ACC112 (cell line): ENCODE measurements at regions not wholly inside any gene's neighbourhood (a gene's known extent, or its start where the extent isn't known, plus 50 kb on each side); places are given as distances from the start of the nearest gene placed in this dataset.

Experiments used
- H2AFZ ChIP-seq: fragments of 200-600 bp; sonication (generic); one replicate; pipeline ENCODE4 v1.6.0; 2017; ENCODE audit warnings: antibody characterized with exemption, low read length; ENCODE audit not compliant: unreplicated experiment
- H3K27ac ChIP-seq: fragments of 200-600 bp; sonication (generic); 2 replicates; pipeline ENCODE4 v1.5.1; 2014; ENCODE audit warnings: low read depth, mild to moderate bottlenecking, antibody characterized with exemption, low read length, moderate library complexity
- H3K27me3 ChIP-seq: fragments of 200-600 bp; sonication (generic); 2 replicates; pipeline ENCODE4 v1.6.1; 2014; ENCODE audit warnings: mild to moderate bottlenecking, antibody characterized with exemption, low read length, moderate library complexity, mixed read lengths; ENCODE audit not compliant: insufficient read depth
- H3K36me3 ChIP-seq: fragments of 200-600 bp; sonication (generic); 2 replicates; pipeline ENCODE4 v1.6.1; 2016; ENCODE audit warnings: mild to moderate bottlenecking, antibody characterized with exemption, low read length, moderate library complexity, mixed read lengths; ENCODE audit not compliant: insufficient read depth
- H3K4me1 ChIP-seq: fragments of 200-600 bp; sonication (generic); one replicate; pipeline ENCODE4 v1.6.1; 2016; ENCODE audit warnings: low read length, mixed read lengths; ENCODE audit not compliant: insufficient read depth, unreplicated experiment, control insufficient read depth
- H3K4me3 ChIP-seq: fragments of 200-600 bp; sonication (generic); 2 replicates; pipeline ENCODE4 v1.5.1; 2014; ENCODE audit warnings: mild to moderate bottlenecking, low read depth, low read length
- H3K79me2 ChIP-seq: fragments of 200-600 bp; sonication (generic); one replicate; pipeline ENCODE4 v1.6.0; 2016; ENCODE audit warnings: low read length; ENCODE audit not compliant: control insufficient read depth, unreplicated experiment, insufficient read depth

DNA sequence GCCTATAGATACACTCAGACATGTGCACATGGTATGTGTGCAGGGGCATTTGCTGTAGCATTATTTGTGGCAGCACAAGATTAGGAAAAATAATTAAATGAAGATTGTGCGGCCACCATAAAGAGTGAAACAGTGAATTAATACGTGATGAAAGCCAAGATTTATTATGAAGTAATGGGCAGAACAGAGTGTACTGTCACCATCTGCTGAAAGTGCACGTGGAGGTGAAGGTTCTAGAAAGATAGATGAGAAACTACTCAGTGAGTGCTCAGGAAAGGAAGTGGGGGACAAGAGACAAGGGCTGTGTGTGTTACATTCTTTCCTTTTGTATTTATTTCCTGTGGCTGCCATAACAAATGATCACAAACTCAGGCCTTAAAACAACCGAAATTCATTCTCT, 246.1 kb upstream of the ATP10A start:
- Histone ChIP-seq H3K27ac (no peak overlapping the region), H3K79me2 (no peaks in the 10 kb centered on the region), H3K27me3 (no peaks in the 10 kb centered on the region), H2AFZ (no peak overlapping the region), H3K4me3 (no peak overlapping the region), H3K36me3 (no peaks in the 10 kb centered on the region), H3K4me1 (no peaks in the 10 kb centered on the region)

DNA sequence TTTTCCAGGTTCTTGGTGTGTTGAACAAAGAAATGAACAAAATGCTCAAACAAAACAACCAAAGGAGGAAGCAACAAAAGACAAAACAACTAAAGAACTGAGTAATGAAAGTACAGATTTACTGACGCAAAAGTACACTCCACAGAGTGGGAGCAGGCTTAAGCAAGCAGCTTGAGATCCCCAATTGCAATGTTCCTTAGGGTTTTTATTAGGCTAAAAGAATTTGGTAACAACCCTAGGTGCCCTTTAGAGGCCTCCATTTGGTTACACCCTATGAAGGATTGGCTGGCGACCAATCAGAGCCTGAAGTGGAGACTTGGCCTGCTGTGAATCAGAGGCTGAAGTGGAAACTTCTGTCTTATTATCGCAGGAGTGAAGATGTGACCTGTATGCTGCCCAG, 243.4 kb upstream of the ATP10A start:
- Histone ChIP-seq H3K27me3 (no peaks in the 10 kb centered on the region), H3K4me1 (peaks cover 3% of the 10 kb centered on the region), H3K79me2 (no peaks in the 10 kb centered on the region), H3K27ac (no peak overlapping the region), H3K4me3 (no peak overlapping the region), H2AFZ (no peak overlapping the region), H3K36me3 (no peaks in the 10 kb centered on the region)

- H3K4me1 ChIP-seq: peaks cover 3% of the 10 kb centered on the region
- no peak overlapping the region for H2AFZ ChIP-seq
- no peaks in the 10 kb centered on the region for H3K36me3 ChIP-seq
- no peak overlapping the region for H3K4me3 ChIP-seq
- H3K27ac ChIP-seq: no peak overlapping the region
- no peaks in the 10 kb centered on the region for H3K27me3 ChIP-seq
- H3K79me2 ChIP-seq: no peaks in the 10 kb centered on the region
These were observed 239.9 kb upstream of the ATP10A start for GRCh38 chr15:26103002-26103404.

- Histone ChIP-seq H3K4me3 (no peak overlapping the region), H3K27ac (no peak overlapping the region), H3K4me1 (peaks cover 3% of the 10 kb centered on the region), H3K27me3 (no peaks in the 10 kb centered on the region; the same call in 1 of the 2 replicates), H2AFZ (no peak overlapping the region), H3K79me2 (no peaks in the 10 kb centered on the region), H3K36me3 (no peaks in the 10 kb centered on the region)
These were observed 239.2 kb upstream of the ATP10A start for GRCh38 chr15:26102365-26102764.

DNA sequence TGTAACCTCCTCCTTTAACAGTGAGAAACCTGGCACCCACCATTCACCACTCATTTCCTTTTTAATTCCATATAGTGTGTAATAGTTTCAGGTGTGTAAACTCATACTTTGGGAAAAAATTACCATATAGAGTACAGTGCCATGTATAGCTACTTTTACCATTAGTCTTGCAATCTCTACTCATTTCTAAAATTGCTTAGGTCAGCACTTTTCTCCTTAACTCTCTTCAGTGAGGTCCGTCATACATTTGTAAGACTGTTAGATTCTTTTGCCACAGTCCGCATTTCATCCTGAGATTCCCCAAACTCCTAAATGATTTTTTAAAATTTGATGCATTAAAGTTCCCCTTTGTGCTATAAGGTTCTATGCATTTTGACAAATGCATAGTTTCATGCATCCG, 238.3 kb upstream of the ATP10A start:
- Histone ChIP-seq H2AFZ (no peak overlapping the region), H3K79me2 (no peaks in the 10 kb centered on the region), H3K27ac (no peak overlapping the region), H3K27me3 (no peaks in the 10 kb centered on the region; the same call in 1 of the 2 replicates), H3K4me3 (no peak overlapping the region), H3K4me1 (peaks cover 3% of the 10 kb centered on the region), H3K36me3 (no peaks in the 10 kb centered on the region)

DNA sequence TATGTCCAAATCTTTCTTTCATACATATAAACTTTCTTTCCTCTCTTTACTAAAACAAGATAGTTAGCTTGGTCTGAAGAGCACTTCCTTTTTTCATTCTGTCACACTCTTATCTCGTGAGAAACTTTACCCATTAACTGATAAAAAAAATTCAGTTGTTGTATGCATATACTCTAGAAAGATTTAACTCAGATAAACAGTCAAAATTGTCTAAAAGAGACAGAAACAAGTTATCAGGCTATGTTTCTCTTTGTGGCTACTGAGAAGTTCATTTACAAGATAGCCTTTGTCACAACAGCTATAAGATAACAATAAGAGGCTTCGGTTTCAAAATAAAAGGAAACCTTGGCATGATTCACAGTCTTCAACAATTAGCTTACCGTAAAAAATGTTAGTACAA, 235.7 kb upstream of the ATP10A start:
- H3K4me1 ChIP-seq: peaks cover 3% of the 10 kb centered on the region
- H3K27me3 ChIP-seq: peaks cover 7% of the 10 kb centered on the region; the same call in 1 of the 2 replicates
- no peak overlapping the region for H2AFZ ChIP-seq
- H3K79me2 ChIP-seq: no peaks in the 10 kb centered on the region
- no peak overlapping the region for H3K27ac ChIP-seq
- H3K36me3 ChIP-seq: no peaks in the 10 kb centered on the region
- no peak overlapping the region for H3K4me3 ChIP-seq

GRCh38 chr15:26097216-26097615, 234.1 kb upstream of the ATP10A start:
- H3K79me2 ChIP-seq: no peaks in the 10 kb centered on the region
- H3K27me3 ChIP-seq: peaks cover 7% of the 10 kb centered on the region; the same call in 1 of the 2 replicates
- no peaks in the 10 kb centered on the region for H3K36me3 ChIP-seq
- no peak overlapping the region for H3K27ac ChIP-seq
- H3K4me3 ChIP-seq: no peak overlapping the region
- no peaks in the 10 kb centered on the region for H3K4me1 ChIP-seq
- no peak overlapping the region for H2AFZ ChIP-seq

- no peaks in the 10 kb centered on the region for H3K79me2 ChIP-seq
- peaks cover 7% of the 10 kb centered on the region; the same call in 1 of the 2 replicates for H3K27me3 ChIP-seq
- no peak overlapping the region for H3K27ac ChIP-seq
- H2AFZ ChIP-seq: no peak overlapping the region
- H3K4me3 ChIP-seq: no peak overlapping the region
- no peaks in the 10 kb centered on the region for H3K4me1 ChIP-seq
- H3K36me3 ChIP-seq: no peaks in the 10 kb centered on the region
These were observed 233.5 kb upstream of the ATP10A start for GRCh38 chr15:26096581-26096980.

DNA sequence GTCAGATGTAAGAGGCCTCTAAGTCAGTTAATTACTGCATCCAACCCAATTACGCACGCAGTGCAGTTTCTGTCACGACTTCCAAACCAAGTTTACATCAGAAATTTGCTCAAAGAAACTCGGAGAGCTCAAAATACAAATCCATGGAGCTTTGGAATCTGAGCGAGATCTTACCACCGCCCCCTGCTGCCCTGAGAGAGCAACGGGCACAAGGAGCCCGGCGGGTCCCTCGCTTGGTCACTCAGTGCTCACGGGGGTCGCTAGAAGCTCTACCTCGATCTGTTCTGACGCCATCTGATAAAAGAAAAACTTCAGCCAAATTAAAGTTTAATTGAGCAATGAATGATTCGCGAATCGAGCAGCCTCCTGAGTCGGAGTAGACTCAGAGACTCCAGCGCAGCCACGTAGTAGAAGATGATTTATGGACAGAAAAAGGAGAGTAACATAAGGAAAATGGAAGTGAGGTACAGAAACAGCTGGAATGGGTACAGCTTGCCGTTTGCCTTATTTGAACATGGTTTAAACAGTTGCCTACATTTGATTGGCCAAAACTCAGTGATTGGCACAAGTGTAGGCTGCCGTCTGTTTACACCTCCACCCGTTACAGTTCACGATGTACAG, 232.7 kb upstream of the ATP10A start:
- no peak overlapping the region for H3K4me3 ChIP-seq
- no peak overlapping the region for H3K27ac ChIP-seq
- peaks cover 7% of the 10 kb centered on the region; the same call in 1 of the 2 replicates for H3K27me3 ChIP-seq
- no peaks in the 10 kb centered on the region for H3K79me2 ChIP-seq
- no peaks in the 10 kb centered on the region for H3K4me1 ChIP-seq
- H3K36me3 ChIP-seq: no peaks in the 10 kb centered on the region
- H2AFZ ChIP-seq: no peak overlapping the region

DNA sequence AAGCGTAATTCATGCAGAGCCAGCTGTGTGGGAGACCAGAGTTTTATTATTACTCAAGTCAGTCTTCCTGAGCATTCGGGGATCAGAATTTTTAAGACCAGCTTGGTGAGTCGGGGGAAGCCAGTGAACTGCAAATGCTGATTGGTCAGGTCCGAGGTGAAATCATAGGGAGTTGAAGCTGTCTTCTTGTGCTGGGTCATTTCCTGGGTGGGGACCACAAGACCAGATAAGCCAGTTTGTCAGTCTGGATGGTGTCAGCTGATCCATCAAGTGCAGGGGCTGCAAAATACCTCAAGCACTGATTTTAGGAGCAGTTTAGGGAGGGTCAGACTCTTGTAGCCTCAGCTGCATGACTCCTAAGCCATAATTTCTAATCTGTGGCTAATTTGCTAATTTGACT, 228.1 kb upstream of the ATP10A start:
- Histone ChIP-seq H3K27ac (no peak overlapping the region), H3K36me3 (no peaks in the 10 kb centered on the region), H3K4me1 (peaks cover 8% of the 10 kb centered on the region), H3K79me2 (no peaks in the 10 kb centered on the region), H3K4me3 (no peak overlapping the region), H2AFZ (no peak overlapping the region), H3K27me3 (0 out of 2 replicates have a peak, but pooled peaks cover 10% of the 10 kb centered on the region)

GRCh38 chr15:26087881-26088280, 224.8 kb upstream of the ATP10A start:
- Histone ChIP-seq H3K36me3 (no peaks in the 10 kb centered on the region), H3K79me2 (no peaks in the 10 kb centered on the region), H3K27me3 (0 out of 2 replicates have a peak, but pooled peaks cover 4% of the 10 kb centered on the region), H3K4me1 (peaks cover 8% of the 10 kb centered on the region), H3K4me3 (peak overlapping the region; percentile 3; the same call in 1 of the 2 replicates), H2AFZ (no peak overlapping the region), H3K27ac (peak overlapping the region; percentile 49)
